HG02970 (cell line): ENCODE measurements at regions not wholly inside any gene's neighbourhood (a gene's known extent, or its start where the extent isn't known, plus 50 kb on each side); places are given as distances from the start of the nearest gene placed in this dataset.
"Not testable (repeated sequence)": the region's sequence is repeated elsewhere in the genome, so short reads cannot be mapped to it uniquely, and the experiment has no call there.

Experiments used
- ATAC-seq: cut with Tn5 transposase; IDR thresholded peaks from one replicate; pipeline ENCODE4 v1.9.1; 2021; ENCODE audit warnings: mild to moderate bottlenecking, moderate library complexity, moderate number of reproducible peaks; ENCODE audit not compliant: unreplicated experiment, low FRiP score

DNA sequence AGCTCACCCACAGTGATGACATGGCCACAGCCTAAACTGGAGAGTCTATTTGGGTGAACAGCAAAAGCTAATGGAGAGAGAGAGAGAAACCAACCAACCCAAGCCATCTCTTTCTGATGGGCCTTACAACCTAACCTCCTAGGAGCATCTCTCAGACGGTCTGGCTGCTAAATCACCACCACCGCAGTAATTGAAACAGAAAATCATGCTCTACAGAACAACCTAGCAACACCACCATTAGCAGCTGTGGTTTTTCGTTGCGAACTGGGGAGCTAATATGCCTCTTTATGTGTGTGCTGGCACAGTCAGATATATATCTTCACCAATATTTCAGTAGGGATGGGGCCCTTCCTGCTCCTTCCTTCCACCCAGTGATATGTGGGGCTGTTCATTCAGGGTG is 166.9 kb upstream of the PROK2 start:
- no peak for ATAC-seq

DNA sequence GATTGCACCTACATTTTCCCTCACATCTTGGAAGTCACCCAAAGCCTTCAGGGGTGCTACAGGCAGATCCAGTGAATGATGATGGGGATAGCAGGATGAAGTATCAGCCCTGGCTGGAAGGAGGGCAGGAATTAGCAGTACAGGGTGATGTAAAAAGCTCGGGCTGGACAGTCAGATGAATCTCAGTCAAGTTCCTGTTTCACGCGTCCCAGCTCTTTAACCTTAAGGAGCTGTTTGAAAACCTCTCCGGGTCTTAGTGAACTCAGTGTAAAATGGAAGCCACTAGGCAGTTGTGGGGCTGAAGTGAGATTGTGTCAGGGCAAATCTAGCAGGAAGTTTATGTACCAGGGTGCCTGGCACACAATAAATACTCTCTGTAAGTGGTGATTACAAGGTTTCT is 166.4 kb upstream of the PROK2 start:
- ATAC-seq: no peak

DNA sequence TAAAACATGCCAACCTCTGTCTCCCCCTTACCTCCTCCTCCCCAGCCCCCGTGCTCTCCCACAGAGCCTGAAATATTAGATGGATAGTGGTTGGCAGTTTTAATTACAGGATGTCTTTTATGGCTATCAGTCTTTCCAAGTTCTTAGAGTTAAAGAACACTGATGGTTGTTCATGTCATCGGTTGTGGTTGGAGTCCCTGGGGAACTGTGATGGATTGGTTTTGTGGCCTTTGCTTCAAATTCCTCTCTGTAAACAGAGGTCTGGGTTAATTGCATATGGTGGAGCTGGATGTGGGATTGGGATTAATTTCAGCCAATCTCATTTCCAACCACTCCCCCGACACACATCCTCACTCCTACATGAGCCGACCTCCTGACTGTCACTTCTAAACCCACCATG is 164.5 kb upstream of the PROK2 start:
- no peak for ATAC-seq

DNA sequence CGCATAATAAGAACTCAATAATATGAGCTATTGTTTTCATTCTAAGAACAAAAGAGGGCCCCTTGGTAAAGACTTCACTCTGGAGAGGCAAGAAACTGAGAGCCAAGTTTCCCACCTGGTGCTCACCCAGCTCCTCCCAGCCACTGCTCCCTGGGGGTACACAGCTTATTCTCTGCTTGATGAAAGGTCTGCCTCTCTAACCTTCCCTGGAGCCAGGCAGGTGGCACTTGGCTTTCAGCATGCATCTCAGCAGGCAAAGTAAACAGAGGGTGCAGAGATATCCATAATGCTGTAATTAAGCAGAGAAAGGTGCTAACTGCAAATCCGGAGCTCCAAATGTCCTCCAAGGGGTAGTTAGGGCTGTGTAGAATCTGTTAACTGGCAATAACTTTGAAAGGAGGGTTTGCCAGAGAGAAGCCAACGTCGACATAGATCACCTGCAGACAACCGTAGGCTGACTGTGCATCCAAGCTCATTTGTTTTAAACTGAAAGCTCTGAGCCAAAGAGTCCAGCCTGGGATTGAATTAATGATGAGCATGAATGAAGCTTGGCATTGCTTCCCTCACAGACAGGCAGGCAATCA is 159.6 kb upstream of the PROK2 start:
- ATAC-seq: no peak

DNA sequence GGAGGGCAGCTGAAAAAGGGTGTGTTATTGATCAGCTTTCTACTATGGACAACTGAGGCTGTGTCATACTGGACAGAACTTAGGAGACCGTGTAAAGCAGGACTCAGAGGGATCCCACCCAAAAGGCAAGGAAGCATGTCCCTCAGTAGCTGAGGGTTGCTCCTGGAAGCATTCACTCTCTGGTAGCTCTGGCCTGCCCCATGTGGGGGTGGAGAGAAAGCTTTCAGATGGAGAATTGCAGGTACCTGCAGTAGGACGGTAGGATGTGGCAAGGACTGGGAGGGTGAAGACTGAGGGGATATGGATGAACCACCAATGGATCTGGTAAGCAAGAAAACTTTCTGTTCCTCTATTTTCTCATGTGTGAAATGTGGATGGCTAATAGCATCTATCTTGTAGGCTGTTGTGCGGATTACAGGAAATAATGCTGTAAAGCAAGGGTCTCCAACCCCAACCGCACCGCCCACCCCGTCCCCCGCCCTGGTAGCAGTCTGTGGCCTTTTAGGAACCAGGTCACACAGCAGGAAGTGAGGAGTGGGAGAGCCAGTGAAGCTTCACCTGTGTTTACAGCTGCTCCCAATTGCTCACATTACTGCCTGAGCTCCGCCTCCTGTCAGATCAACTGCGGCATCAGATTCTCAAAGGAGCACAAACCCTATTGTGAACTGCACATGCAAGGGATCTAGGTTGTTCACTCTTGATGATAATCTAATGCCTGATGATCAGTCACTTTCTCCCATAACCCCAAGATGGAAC is 157.7 kb upstream of the PROK2 start:
- no peak for ATAC-seq

DNA sequence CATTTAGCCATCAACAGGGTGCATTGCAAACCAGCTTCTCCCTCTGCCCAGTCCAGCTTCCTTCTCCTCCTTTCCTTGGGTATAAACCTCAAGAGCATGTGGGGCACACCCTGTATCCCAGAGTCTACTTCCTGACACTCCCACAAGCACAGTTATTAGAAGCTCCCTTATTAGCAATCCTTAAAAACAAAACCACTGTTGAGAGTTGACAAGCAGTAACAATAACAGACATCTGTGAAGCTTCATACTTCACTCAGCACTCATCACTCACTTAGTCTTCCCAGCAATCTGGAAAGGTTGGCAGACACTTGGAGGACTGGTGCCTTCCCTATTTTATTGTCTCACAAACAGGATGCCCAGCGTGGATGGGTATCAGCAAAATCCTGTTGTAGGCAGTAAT is 155.5 kb upstream of the PROK2 start:
- no peak for ATAC-seq

DNA sequence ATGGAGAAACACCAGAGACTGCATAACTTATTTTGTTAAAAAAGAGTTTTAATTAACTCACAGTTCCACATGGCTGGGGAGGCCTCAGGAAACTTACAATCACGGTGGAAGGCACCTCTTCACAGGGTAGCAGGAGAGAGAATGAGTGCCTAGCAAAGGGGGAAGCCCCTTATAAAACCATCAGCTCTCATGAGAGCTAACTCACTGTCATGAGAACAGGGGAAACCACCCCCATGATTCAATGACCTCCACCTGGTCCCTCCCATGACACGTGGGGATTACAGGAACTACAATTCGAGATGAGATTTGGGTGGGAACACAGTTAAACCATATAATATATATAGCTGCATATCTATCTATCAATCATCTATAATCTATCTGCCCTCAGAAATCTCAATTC is 153.1 kb upstream of the PROK2 start:
- ATAC-seq: not testable (repeated sequence)

DNA sequence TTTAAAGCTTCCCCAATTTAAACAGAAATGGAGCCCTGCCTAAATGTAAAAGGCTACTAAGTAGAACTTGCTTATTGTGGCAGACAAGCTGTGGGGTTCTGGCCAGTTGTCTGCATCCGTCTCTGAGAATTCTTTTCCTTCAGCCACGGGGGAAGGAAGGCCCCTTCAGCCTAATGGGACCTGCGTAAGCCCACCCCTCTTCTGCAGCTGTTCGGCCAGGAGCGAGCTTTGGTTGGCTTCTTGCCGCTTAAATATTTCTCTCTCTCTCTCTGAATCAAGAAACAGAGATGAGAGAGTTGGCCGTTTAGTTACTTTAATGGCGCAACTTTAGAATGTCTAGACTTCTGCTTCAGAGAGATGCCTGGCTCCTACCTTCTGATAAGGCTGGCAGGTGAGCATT is 151.7 kb upstream of the PROK2 start:
- ATAC-seq: no peak

DNA sequence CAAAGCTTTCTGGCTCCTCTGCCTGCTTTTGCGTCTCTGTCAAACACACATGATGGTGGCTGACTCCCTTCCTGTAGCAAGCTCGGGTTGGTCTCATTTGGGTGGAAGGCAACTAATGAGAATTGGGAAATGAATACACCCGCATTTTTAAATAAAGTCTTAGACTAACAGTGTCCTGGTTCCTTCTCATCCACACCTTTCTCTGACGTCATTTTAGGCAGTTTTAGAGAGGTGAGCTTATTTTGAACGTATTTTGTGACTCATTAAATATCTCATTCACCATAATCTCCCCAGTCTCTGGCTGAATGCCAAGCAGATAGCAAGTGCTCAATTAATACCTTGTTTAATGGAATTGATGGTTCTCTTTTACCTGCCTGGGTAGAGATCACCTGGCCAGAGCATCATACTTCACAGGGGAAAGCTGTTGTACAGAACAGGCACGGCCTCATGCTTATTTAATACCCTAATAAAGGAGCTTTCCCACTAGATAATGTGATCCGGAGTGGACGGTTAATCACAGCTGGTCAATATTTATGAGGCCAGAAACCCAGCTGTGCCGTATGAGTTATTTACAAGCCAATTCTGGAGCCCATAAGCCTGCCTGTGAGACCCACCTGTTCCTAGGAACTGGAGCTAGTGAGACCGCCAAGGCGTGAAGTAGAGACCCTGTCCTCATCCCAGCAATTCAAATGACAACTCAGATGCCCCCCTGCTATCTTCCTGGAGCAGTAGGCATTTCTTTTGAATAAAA is 149.7 kb upstream of the PROK2 start:
- ATAC-seq: no peak

DNA sequence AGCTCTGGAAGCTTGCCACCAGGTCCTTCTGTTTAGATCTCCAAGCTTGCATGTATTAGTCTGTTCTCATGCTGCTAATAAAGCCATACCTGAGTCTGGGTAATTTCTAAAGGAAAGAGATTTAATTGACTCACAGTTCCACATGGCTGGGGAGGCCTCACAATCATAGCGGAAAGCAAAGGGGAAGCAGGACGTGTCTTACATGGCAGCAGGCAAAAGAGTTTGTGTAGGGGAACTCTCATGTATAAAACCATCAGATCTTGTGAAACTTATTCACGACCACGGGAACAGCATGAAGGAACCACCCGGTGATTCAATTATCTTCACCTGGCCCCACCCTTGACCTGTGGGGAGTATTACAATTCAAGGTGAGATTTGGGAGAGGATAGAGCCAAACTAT is 147.0 kb upstream of the PROK2 start:
- ATAC-seq: no peak

DNA sequence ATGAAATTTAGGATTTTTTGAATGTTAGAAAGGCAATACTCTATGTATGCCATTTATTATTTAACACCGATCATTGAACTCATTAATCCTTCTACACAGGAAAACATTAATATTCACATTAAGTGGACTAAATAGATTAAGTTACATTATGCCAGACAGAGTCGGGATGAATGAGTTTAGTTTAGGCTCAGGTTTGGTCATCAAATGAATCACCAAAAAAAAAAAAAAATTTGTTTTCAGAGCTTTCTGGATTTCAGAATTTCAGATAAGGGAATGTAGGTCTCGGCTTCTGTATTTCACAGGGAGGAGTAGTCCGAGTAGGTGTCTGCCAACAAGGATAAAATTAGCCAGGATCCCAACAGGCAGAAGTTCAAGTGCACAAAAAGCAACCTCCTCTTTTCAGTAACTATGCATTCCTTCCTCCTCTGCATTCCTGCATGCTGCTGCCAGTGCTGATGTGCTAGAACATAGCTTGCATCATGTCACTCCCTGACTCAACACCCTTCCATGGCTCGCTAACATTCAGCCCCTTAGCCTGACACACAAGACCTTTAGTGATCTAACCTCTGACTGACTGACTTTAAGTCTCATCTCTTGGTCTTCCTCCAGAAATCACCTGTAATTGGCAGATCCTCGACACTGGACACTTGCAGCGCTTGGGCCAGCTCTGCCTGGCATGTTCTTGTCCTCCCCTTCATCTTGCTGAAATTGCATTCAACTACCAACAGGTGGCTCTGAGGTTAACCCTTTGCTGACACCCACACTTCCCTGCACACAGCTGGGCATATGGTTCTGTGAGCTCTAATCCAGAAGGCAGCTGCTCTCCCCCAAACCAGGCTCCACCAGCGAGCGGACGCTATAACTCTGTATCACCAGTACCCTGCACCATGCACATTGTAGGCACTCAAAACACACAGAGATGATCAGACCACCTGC is 145.4 kb upstream of the PROK2 start:
- no peak for ATAC-seq

DNA sequence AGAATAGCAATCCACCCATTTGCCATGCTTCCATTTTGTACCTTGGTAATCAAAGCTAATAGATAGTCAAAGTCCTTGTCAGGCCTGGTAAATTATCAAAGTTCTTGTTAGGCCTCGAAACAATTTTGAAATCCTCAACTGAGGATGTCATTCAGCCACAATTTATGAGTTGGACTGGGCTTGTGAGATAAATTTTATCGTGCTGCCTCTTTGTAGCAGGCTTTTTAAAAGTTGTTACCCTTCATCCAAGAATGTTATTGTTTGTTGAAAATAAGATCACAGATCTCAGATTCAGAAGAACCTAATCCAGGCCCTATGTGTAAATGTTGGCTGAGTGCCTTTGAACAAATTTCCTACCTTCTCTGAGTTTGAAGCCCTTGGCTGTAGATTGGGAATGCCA is 143.3 kb upstream of the PROK2 start:
- no peak for ATAC-seq

DNA sequence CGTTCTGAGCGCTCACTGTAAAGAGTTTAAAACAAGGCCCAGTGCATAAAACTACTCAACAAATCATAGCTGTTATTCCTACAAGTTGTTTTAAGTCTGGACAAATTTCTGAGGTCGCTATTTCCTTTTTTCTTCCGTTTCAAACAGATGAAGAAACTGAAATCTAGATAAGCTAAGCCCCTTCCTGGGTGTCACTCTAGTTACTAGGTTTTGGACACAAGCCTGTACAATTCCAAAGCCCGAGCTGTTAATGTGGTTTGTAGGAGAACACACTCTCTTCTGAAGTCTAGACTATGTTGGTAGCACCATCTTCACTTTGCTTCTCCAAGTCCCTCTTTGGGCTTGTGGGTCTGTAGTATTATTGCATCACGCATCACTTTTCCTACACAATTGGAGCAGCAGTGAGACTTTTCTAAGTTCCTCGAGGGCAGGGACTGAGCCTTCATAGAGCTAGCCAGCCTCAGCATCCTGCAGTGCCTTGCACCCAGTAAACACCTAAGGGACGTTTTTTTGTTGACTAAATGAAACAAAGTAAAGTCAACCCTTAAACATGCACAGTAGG is 142.6 kb upstream of the PROK2 start:
- ATAC-seq: no peak

DNA sequence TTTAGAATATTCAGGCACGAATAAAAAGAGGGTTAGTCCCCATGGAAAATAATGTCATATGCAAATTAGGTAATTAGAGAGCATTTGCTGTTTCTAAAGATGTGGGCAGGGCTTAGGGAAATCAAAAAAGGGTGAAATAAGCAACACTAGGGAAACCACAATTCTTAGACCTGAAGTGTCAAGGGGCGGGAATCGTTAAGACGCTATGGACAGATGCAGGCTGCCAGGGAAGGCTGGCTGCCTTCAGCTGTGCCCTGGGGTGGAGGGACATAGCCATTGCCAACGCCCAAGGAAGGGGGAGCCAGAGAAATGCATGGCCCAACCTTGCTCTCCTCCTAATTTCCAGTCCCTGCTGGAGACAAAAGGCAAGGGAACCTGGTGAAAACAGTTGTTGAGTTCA is 141.7 kb upstream of the PROK2 start:
- ATAC-seq: no peak

DNA sequence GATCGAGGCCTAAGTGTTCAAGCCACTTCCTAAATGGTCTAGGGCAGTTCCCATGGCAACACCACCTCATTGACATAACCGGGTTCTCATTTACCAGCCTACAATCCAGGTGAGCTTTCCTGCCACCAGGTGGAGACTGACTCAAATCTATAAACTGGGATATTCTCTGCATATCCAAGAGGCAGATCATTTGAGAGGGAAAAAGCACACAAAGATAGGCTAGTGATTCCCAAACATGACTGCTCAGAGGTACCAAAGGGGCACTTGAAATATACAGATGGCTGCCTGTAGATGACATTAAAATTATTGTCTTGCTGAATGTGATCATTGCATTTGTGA is 141.3 kb upstream of the PROK2 start:
- no peak for ATAC-seq

DNA sequence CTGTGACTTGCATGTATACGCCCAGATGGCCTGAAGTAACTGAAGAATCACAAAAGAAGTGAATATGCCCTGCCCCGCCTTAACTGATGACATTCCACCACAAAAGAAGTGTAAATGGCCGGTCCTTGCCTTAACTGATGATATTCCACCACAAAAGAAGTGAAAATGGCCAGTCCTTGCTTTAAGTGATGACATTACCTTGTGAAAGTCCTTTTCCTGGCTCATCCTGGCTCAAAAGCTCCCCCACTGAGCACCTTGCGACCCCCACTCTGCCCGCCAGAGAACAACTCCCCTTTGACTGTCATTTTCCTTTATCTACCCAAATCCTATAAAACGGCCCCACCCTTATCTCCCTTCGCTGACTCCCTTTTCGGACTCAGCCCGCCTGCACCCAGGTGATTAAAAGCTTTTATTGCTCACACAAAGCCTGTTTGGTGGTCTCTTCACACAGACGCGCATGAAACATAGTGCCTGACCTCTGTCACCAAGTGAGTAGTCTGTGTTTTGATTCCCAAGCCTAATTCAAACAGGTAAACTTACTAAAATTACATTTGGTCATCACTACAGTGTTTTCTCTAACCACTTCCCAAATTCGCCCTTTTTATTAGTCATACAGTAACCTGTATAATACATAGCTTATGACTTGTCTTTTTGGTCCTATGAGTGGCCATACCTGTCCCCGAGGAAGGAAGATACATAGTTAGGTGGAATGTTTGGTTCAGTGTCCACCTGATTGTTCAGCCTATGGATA is 140.7 kb upstream of the PROK2 start:
- not testable (repeated sequence) for ATAC-seq

DNA sequence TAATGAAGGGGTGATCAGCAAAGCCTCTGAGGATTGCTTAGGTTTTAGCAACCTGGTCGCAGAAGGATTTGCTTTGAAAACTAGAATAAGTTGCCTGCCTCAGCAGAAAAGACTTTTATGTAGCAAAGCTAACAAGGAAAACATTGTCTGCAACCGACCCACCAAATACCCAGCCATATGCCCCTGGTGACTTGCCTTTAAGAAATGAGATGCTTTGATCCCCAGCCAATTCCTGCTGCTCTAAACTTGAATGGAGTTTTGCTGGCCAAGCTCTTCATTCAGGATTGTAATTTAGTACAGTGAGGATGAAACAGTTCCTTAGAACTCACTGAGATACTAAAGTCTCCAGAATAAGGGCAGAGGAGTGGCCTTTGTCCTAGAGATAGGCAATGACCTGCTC is 139.8 kb upstream of the PROK2 start:
- ATAC-seq: no peak

DNA sequence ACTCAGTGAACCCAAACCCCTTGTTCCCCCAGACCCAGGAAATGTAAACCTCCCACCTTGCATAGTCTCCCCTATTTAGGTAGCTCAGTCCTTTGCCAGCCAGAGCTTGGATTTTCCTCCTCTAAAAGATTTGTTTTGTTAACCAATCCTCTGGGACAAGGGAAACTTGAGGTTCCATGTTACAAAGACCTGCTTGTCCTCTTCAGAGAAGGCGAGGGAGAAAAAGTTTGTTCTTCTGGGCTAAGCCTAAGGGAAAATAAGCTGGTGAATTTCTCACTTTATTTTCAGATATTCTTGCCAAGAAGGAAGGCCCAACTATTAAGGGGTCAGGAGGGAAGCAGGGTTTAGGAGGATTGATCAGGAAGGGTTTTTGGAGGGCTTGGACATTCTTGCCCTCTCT is 136.1 kb upstream of the PROK2 start:
- no peak for ATAC-seq

DNA sequence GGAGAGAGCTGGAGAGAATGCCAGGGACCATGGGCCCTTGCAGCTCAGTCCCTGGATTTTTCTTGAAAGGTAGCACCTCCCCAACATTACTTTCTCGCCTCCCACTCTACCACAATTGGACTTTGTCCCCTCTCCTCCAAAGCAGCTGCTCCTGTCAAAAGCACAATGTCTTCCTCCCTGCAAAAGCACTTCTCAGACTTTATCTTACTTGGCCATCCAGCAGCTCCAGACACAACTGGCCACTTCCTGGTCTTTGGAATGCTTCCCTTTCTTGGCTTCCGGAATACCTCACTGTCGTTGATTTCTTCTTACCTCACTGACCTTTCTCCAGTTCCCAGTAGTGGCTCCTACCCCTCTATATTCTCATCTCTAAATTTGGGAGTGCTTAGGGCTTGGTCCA is 134.6 kb upstream of the PROK2 start:
- no peak for ATAC-seq

DNA sequence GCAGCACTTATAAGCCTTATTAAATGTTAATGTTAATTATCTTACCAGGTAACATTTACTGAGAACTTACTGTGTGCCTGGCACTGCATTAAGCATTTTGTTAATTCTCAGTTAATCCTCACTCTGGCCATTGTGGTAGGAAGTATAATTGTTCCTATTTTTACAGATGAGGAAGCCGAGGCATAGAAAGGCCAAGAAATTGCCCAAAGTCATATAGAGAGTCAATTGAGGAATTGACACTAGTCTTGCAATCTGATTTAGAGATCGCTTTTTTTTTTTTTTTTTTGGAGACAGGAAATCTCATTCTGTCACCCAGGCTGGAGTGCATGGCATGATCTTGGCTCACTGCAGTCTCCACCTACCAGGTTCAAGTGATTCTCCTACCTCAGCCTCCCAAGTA is 132.6 kb upstream of the PROK2 start:
- ATAC-seq: no peak
